HFFc6 (cell line): ENCODE measurements at regions not wholly inside any gene's neighbourhood (a gene's known extent, or its start where the extent isn't known, plus 50 kb on each side); places are given as distances from the start of the nearest gene placed in this dataset.

Experiments used
- DNase-seq: peaks from one replicate; pipeline ENCODE4 v3.0.0-alpha.2; 2018
- H3K27ac Mint-ChIP-seq: 2 replicates; pipeline ENCODE4 v1.8.0; 2020; ENCODE audit warnings: mild to moderate bottlenecking, mixed read lengths
- H3K27me3 Mint-ChIP-seq: 2 replicates; pipeline ENCODE4 v1.8.0; 2021; ENCODE audit warnings: mild to moderate bottlenecking, moderate library complexity, mixed read lengths; ENCODE audit not compliant: insufficient read depth
- H3K36me3 Mint-ChIP-seq: 2 replicates; pipeline ENCODE4 v1.8.0; 2021; ENCODE audit warnings: low read depth, mixed read lengths
- H3K4me1 Mint-ChIP-seq: 2 replicates; pipeline ENCODE4 v1.8.0; 2020; ENCODE audit warnings: low read depth, mixed read lengths
- H3K4me3 Mint-ChIP-seq: 2 replicates; pipeline ENCODE4 v1.8.0; 2020; ENCODE audit warnings: mild to moderate bottlenecking, moderate library complexity, mixed read lengths
- H3K9me3 Mint-ChIP-seq: 2 replicates; pipeline ENCODE4 v1.8.0; 2020; ENCODE audit warnings: mild to moderate bottlenecking, mixed read lengths
- CTCF ChIP-seq: fragments of 200-600 bp; sonication (generic); IDR thresholded peaks from 2 replicates; pipeline ENCODE4 v1.5.0; 2021; ENCODE audit warnings: antibody characterized with exemption, mild to moderate bottlenecking

- TF ChIP-seq CTCF = no peak
- Mint-ChIP-seq H3K9me3 (no peaks in the 10 kb centered on the region), H3K27me3 (peaks cover 5% of the 10 kb centered on the region), H3K27ac (peak overlapping the region; percentile 80), H3K36me3 (no peaks in the 10 kb centered on the region), H3K4me3 (no peak overlapping the region), H3K4me1 (peaks cover 77% of the 10 kb centered on the region)
- no peak for DNase-seq
Measured at GRCh38 chr2:43081131-43081765, 145.2 kb downstream of the ZFP36L2 start.

- DNase-seq = no peak
- H3K27ac Mint-ChIP-seq = no peak overlapping the region
- H3K27me3 Mint-ChIP-seq = peaks cover 5% of the 10 kb centered on the region
- no peaks in the 10 kb centered on the region for H3K36me3 Mint-ChIP-seq
- H3K4me3 Mint-ChIP-seq = no peak overlapping the region
- TF ChIP-seq CTCF = no peak
- H3K4me1 Mint-ChIP-seq = peaks cover 77% of the 10 kb centered on the region
- no peaks in the 10 kb centered on the region for H3K9me3 Mint-ChIP-seq
Measured at GRCh38 chr2:43080571-43081021, 145.8 kb downstream of the ZFP36L2 start.

GRCh38 chr2:43078781-43079755 is 147.3 kb downstream of the ZFP36L2 start:
- Mint-ChIP-seq H3K4me1 (peaks cover 77% of the 10 kb centered on the region), H3K27ac (0 out of 2 replicates have a peak overlapping the region, but pooled peaks have one; percentile 17), H3K27me3 (no peaks in the 10 kb centered on the region; the same call in 1 of the 2 replicates), H3K36me3 (no peaks in the 10 kb centered on the region), H3K4me3 (no peak overlapping the region), H3K9me3 (no peaks in the 10 kb centered on the region)
- TF ChIP-seq CTCF = no peak
- DNase-seq = no peak

GRCh38 chr2:43078301-43078700 is 148.1 kb downstream of the ZFP36L2 start:
- DNase-seq = no peak
- Mint-ChIP-seq H3K4me1 (peaks cover 77% of the 10 kb centered on the region), H3K36me3 (no peaks in the 10 kb centered on the region; the same call in 1 of the 2 replicates), H3K4me3 (no peak overlapping the region), H3K27ac (peak overlapping the region; percentile 17; the same call in 1 of the 2 replicates), H3K27me3 (no peaks in the 10 kb centered on the region; the same call in 1 of the 2 replicates), H3K9me3 (no peaks in the 10 kb centered on the region)
- no peak for TF ChIP-seq CTCF

GRCh38 chr2:43077876-43078275 is 148.5 kb downstream of the ZFP36L2 start:
- Mint-ChIP-seq H3K4me3 (no peak overlapping the region), H3K27ac (0 out of 2 replicates have a peak overlapping the region, but pooled peaks have one; percentile 60), H3K9me3 (no peaks in the 10 kb centered on the region), H3K36me3 (no peaks in the 10 kb centered on the region; the same call in 1 of the 2 replicates), H3K27me3 (no peaks in the 10 kb centered on the region; the same call in none of the 2 replicates), H3K4me1 (peaks cover 77% of the 10 kb centered on the region)
- TF ChIP-seq CTCF = no peak
- no peak for DNase-seq
